ENCODE measurements at regions not wholly inside any gene's neighbourhood (a gene's known extent, or its start where the extent isn't known, plus 50 kb on each side); places are given as distances from the start of the nearest gene placed in this dataset.

GRCh38 chr6:25078141-25078540, 142.4 kb upstream of the RIPOR2 start:
- TF ChIP-seq RCOR1 (IDR thresholded peaks at IDR 0.05; ENCODE audit: insufficient replicate concordance, low read length) (no peak), CTCF (conservative IDR thresholded peaks at IDR 0.05; ENCODE audit: low read depth, low read length) (no peak), CEBPB (IDR thresholded peaks at IDR 0.05; ENCODE audit: low read depth, low read length) (no peak), MAFK (IDR thresholded peaks at IDR 0.05; ENCODE audit: low read depth, low read length) (no peak), FOS (IDR thresholded peaks at IDR 0.05; ENCODE audit: low read depth, low read length) (no peak), MXI1 (IDR thresholded peaks at IDR 0.05; ENCODE audit: borderline replicate concordance, low read depth, low read length) (no peak), RFX5 (IDR thresholded peaks at IDR 0.05; ENCODE audit: low read depth, low read length) (no peak), POLR2A (IDR thresholded peaks at IDR 0.05; ENCODE audit: low read depth, low read length) (no peak), NFE2L2 (IDR thresholded peaks at IDR 0.05; ENCODE audit: low read depth, low read length) (no peak), RAD21 (IDR thresholded peaks at IDR 0.05; ENCODE audit: low read length) (no peak), USF2 (IDR thresholded peaks at IDR 0.05; ENCODE audit: low read depth, low read length) (no peak), SMC3 (IDR thresholded peaks at IDR 0.05; ENCODE audit: low read depth, low read length) (no peak), BHLHE40 (IDR thresholded peaks at IDR 0.05; ENCODE audit: low read depth, low read length) (no peak)

Measured in IMR-90 (cell line).